SK-MEL-5 (cell line): ENCODE measurements at regions not wholly inside any gene's neighbourhood (a gene's known extent, or its start where the extent isn't known, plus 50 kb on each side); places are given as distances from the start of the nearest gene placed in this dataset.
A peak's percentile ranks its signal among the peaks of the same experiment; 100 is the strongest.
"Not testable (repeated sequence)": the region's sequence is repeated elsewhere in the genome, so short reads cannot be mapped to it uniquely, and the experiment has no call there.

Source experiments
- DNase-seq: peaks from one replicate; pipeline ENCODE4 v3.0.0-alpha.2; 2016; ENCODE audit warnings: low read depth, low spot score
- in situ Hi-C: cut with HindIII; loops from 2 replicates; pipeline ENCODE4 v1.10.0; 2016; ENCODE audit warnings: low sequenced_read_pairs, high pct_unique_total_duplicates, low pct_unique_long_range_greater_than_20kb

GRCh38 chr10:44258460-44259089 lies 126.3 kb downstream of the CXCL12 start:
- DNase-seq, result no peak
- in situ Hi-C loops, result no loop called here

- in situ Hi-C loops, result no loop called here
- DNase-seq, result no peak
Observed at GRCh38 chr10:44258019-44258418, 126.9 kb downstream of the CXCL12 start.

GRCh38 chr10:44253769-44254462 lies 131.0 kb downstream of the CXCL12 start:
- in situ Hi-C loops, result no loop called here
- DNase-seq, result peak; percentile 10

GRCh38 chr10:44252631-44253030 lies 132.3 kb downstream of the CXCL12 start:
- in situ Hi-C loops, DNase-seq: not testable (repeated sequence)

GRCh38 chr10:44249933-44250332 lies 135.0 kb downstream of the CXCL12 start:
- DNase-seq, in situ Hi-C loops: not testable (repeated sequence)

GRCh38 chr10:44249490-44249889 lies 135.4 kb downstream of the CXCL12 start:
- no peak for DNase-seq

GRCh38 chr10:44246700-44247099 lies 138.2 kb downstream of the CXCL12 start:
- in situ Hi-C loops, DNase-seq: not testable (repeated sequence)

More at GRCh38 chr10:44249490-44249889, 135.4 kb downstream of the CXCL12 start:
- in situ Hi-C loops, result no loop called here

GRCh38 chr10:44246287-44246686 lies 138.6 kb downstream of the CXCL12 start:
- in situ Hi-C loops, DNase-seq: not testable (repeated sequence)

GRCh38 chr10:44245601-44245938 lies 139.3 kb downstream of the CXCL12 start:
- no peak for DNase-seq
- in situ Hi-C loops, result no loop called here

- DNase-seq, result no peak
- in situ Hi-C loops, result no loop called here
Observed at GRCh38 chr10:44244745-44245600, 139.9 kb downstream of the CXCL12 start.

- DNase-seq, result no peak
- in situ Hi-C loops, result no loop called here
Observed at GRCh38 chr10:44243851-44244510, 140.9 kb downstream of the CXCL12 start.

GRCh38 chr10:44242826-44243225 lies 142.1 kb downstream of the CXCL12 start:
- DNase-seq, result no peak
- in situ Hi-C loops, result no loop called here

GRCh38 chr10:44242091-44242490 lies 142.8 kb downstream of the CXCL12 start:
- no peak for DNase-seq
- in situ Hi-C loops, result no loop called here

GRCh38 chr10:44240584-44241205 lies 144.2 kb downstream of the CXCL12 start:
- DNase-seq, result no peak
- in situ Hi-C loops, result no loop called here

- no peak for DNase-seq
- in situ Hi-C loops, result no loop called here
Observed at GRCh38 chr10:44238212-44238611, 146.7 kb downstream of the CXCL12 start.

- in situ Hi-C loops, result no loop called here
- no peak for DNase-seq
Observed at GRCh38 chr10:44237364-44238049, 147.4 kb downstream of the CXCL12 start.

GRCh38 chr10:44235363-44235762 lies 149.5 kb downstream of the CXCL12 start:
- no peak for DNase-seq
- in situ Hi-C loops, result no loop called here
